Psoas muscle (tissue), 7 donors: ENCODE measurements at regions not wholly inside any gene's neighbourhood (a gene's known extent, or its start where the extent isn't known, plus 50 kb on each side); places are given as distances from the start of the nearest gene placed in this dataset.

ENCODE experiments used
- ATAC-seq, 4 donors: fragments of 200-7000 bp; cut with Tn5 transposase; one replicate each; pipeline ENCODE4 v1.9.1; 2020; ENCODE audit warnings: moderate library complexity in 3 of 4, mild to moderate bottlenecking in 2 of 4
- DNase-seq, 2 donors: peaks; one replicate each; pipeline ENCODE4 v3.0.0-alpha.2; 2020
- H3K27ac ChIP-seq: fragments of 200-600 bp; one replicate; pipeline ENCODE4 v1.8.0; 2022
- H3K27me3 ChIP-seq, 3 donors: fragments of 200-600 bp in 1 of 3; one replicate each; pipeline versions ENCODE4 v1.6.1 to v1.8.0; 2013 to 2022; ENCODE audit warnings: low read length in 2 of 3, mild to moderate bottlenecking in 2 of 3, moderate library complexity in 1 of 3; ENCODE audit not compliant: insufficient read depth in 3 of 3
- H3K36me3 ChIP-seq, 2 donors: fragments of 200-600 bp in 1 of 2; one replicate each; pipeline versions ENCODE4 v1.6.1 to v1.8.0; 2013 to 2022; ENCODE audit warnings: low read depth in 1 of 2, mild to moderate bottlenecking in 1 of 2, moderate library complexity in 1 of 2; ENCODE audit not compliant: insufficient read depth in 1 of 2
- H3K4me1 ChIP-seq: fragments of 200-600 bp; one replicate; pipeline ENCODE4 v1.8.0; 2022
- H3K4me3 ChIP-seq: fragments of 200-600 bp; one replicate; pipeline ENCODE4 v1.8.0; 2022; ENCODE audit warnings: mild to moderate bottlenecking
- H3K9me3 ChIP-seq: fragments of 200-600 bp; one replicate; pipeline ENCODE4 v1.8.0; 2022
- CTCF ChIP-seq: fragments of 200-600 bp; IDR thresholded peaks from one replicate; pipeline ENCODE4 v1.8.0; 2022; ENCODE audit warnings: antibody characterized with exemption
- WGBS, 3 donors: extraction: QIAGEN DNeasy Blood & Tissue Kit; methylation state at CpG; one replicate each; pipeline versions ENCODE4 v1.1.6 to v1.1.7; 2013; 5-methylcytosine and 5-hydroxymethylcytosine counted together
- intact Hi-C, 2 donors: fragments of 100-400 bp; cut with DNase I; formaldehyde crosslinking; loops; one replicate each; pipeline versions ENCODE4 v1.11.0 to v1.14.2; 2022
- donor health status: healthy with polysubstance abuse.
- donor health status: DM: no; HTN: no; CAD: no; lungs with moderate emphysema.
- donor health status: Bipolar disorder and iron deficiency.
- donor health status: healthy.
- donor health status: DM: yes; HTN: yes; CAD: no.
- donor health status: DM: no; HTN: no; CAD: no.
- donor health status: DM: yes; HTN: yes; CAD: no.

GRCh38 chr11:119531056-119531455 lies 108.1 kb upstream of the THY1 start:
- no peak for TF ChIP-seq CTCF
- no peaks in the 10 kb centered on the region for H3K36me3 ChIP-seq
- H3K27me3 ChIP-seq: peaks cover 0 to 5% (median 0%) of the 10 kb centered on the region in 3 donors
- H3K27ac ChIP-seq: no peak overlapping the region
- DNase-seq (no peak), ATAC-seq (no peak)
- H3K9me3 ChIP-seq: no peaks in the 10 kb centered on the region
- intact Hi-C loops: no loop called here
- H3K4me3 ChIP-seq: no peak overlapping the region
- WGBS, 3 donors: 69 to 74% (median 73%) methylated on average over 3 of the region's 3 CpGs
- no peaks in the 10 kb centered on the region for H3K4me1 ChIP-seq

- Histone ChIP-seq H3K27ac (no peak overlapping the region), H3K4me1 (no peaks in the 10 kb centered on the region), H3K9me3 (no peaks in the 10 kb centered on the region), H3K4me3 (no peak overlapping the region), H3K27me3 (no peaks in the 10 kb centered on the region), H3K36me3 (no peaks in the 10 kb centered on the region)
- WGBS, 3 donors: 87 to 89% (median 87%) methylated on average over 6 of the region's 6 CpGs
- DNase-seq (no peak), ATAC-seq (no peak)
- intact Hi-C loops: no loop called here
- no peak for TF ChIP-seq CTCF
Observed at GRCh38 chr11:119530509-119530908, 107.5 kb upstream of the THY1 start.

- TF ChIP-seq CTCF: no peak
- Histone ChIP-seq H3K36me3 (no peaks in the 10 kb centered on the region), H3K4me3 (no peak overlapping the region), H3K27ac (no peak overlapping the region), H3K9me3 (no peaks in the 10 kb centered on the region), H3K27me3 (no peaks in the 10 kb centered on the region), H3K4me1 (no peaks in the 10 kb centered on the region)
- ATAC-seq (no peak), DNase-seq (no peak)
- intact Hi-C loops: no loop called here
- WGBS, 3 donors: 26 to 48% (median 35%) methylated on average over 4 of the region's 4 CpGs
Observed at GRCh38 chr11:119529936-119530335, 107.0 kb upstream of the THY1 start.

- TF ChIP-seq CTCF: no peak
- Histone ChIP-seq H3K9me3 (no peaks in the 10 kb centered on the region), H3K4me3 (no peak overlapping the region), H3K4me1 (no peaks in the 10 kb centered on the region), H3K36me3 (no peaks in the 10 kb centered on the region), H3K27me3 (no peaks in the 10 kb centered on the region), H3K27ac (no peak overlapping the region)
- intact Hi-C loops: no loop called here
- no peak for ATAC-seq
- 83 to 88% (median 86%) methylated on average over 11 of the region's 11 CpGs for WGBS, 3 donors
- no peak for DNase-seq
Observed at GRCh38 chr11:119529063-119529845, 106.3 kb upstream of the THY1 start.

- DNase-seq (no peak), ATAC-seq (no peak)
- Histone ChIP-seq H3K9me3 (no peaks in the 10 kb centered on the region), H3K4me1 (no peaks in the 10 kb centered on the region), H3K4me3 (no peak overlapping the region), H3K36me3 (no peaks in the 10 kb centered on the region), H3K27ac (no peak overlapping the region), H3K27me3 (peaks cover 0 to 3% (median 0%) of the 10 kb centered on the region in 3 donors)
- 85 to 89% (median 86%) methylated on average over 5 of the region's 5 CpGs for WGBS, 3 donors
- intact Hi-C loops: no loop called here
- no peak for TF ChIP-seq CTCF
Observed at GRCh38 chr11:119525867-119526196, 102.9 kb upstream of the THY1 start.
